Activated CD4-positive, alpha-beta T cell treated with anti-CD3 and anti-CD28 coated beads, Interleukin-2, amount 50 U/mL, for 24 hours (primary cell): ENCODE measurements at regions not wholly inside any gene's neighbourhood (a gene's known extent, or its start where the extent isn't known, plus 50 kb on each side); places are given as distances from the start of the nearest gene placed in this dataset.

Experiments
- DNase-seq, 2 donors: peaks; one replicate each; pipeline ENCODE4 v3.0.0-alpha.2; 2020; ENCODE audit warnings: low read depth in 1 of 2, low spot score in 1 of 2

DNA sequence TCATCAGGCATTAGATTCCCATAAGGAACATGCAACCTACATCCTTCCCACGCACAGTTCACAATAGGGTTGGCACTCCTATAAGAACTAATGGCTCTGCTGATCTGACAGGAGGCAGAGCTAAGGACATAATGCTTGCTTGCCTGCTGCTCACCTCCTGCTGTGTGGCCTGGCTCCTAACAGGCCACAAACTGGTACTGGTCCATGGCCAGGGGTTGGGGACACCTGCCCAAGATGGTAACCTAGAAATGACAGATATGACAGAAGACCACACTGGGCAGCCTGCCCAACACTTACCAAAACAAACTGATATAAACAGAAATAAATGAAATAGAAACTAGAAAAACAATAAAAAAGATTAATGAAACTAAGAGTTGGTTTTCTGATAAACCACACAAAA is 325.6 kb downstream of the SEC23A start:
- no peak for DNase-seq

DNA sequence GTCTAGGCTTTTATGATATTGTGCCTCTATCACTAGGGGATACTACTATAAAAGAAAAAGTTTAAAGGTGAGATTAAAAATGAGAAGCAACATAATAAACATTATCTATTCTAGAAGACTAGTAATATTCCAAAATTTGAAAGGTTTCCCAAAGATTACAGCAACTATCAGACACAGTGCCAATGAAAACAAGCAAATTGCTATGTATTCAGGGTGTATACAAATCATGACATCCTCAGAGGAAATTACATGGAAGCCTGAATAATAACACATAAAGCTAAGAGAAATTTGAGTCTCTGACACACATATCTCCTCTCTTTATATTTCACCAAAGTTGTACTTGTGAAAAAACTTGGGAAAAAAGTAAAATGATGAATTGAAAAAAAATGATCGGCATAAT is 327.0 kb downstream of the SEC23A start:
- DNase-seq: no peak

DNA sequence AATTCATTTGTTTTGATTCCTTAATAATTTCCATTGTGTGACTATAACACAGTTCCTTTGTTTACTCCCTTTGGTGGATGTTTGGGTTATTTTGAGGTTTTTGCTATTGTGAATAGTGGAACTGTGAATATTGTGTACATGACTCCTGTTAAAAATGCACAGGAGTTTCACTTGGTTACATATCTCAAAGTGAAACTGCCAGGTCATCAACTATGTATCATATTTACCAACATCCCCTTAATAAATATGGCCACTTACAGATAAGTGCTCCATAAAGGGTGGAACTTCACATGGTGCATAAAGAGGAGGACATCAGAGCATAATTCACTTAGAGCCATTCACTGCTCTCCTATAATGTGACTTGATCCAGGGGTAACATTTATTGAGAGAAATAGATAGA is 328.9 kb downstream of the SEC23A start:
- no peak for DNase-seq

DNA sequence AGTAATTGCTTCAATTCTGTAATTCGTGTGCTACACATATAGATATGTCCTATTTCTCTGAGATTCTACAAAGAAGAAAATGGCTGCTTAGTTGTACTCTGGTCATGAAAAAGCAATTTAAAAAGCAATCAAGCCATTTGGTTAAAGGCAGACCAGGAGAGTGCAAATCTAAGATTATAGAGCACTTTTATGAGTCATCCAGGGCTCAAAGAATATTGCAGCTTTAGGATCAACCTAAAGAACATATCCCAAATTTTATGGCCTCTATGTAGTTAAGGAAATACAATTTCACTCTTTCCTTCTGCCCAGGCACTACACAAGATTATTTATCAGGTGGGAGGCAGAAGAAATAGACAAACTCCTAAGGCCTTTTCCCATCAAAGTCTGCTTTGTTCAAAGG is 332.8 kb downstream of the SEC23A start:
- DNase-seq: no peak

DNA sequence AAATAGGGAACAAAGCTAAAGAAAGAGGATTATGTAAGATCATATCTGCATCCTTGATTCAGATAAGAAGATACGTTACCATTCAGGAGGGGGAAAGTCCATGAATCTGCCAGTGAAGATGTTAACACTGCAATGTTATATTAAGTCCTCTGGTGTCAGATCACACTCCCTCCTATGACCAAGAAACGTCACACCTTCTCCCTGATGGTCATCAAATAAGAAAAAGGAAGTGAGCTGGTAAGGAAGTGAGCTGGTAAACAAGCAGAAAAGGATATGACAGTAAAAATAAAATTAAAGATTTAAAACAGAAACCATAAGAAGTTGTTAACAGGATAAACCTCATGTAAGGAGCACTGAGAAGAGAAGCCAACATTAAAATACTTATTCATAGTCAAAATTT is 340.2 kb downstream of the SEC23A start:
- DNase-seq: no peak

DNA sequence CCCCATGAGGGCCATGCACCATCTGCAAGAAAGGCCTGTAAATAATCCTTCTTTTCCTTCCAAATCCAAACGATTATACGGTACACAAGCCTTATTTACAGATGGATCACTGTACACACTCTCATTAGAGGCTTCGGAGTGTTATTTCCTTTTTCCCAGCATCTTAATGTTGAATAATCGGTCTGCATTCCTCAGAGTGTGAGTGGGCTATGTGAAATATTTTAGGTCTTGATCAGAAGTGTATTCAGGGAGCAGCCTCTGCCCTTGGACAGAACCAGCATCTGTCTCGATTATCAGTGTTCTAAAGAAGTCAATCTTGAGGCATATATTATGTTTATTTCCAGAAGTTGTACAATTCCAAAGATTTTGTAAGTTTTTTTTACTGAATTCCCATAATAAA is 340.6 kb downstream of the SEC23A start:
- DNase-seq: no peak

DNA sequence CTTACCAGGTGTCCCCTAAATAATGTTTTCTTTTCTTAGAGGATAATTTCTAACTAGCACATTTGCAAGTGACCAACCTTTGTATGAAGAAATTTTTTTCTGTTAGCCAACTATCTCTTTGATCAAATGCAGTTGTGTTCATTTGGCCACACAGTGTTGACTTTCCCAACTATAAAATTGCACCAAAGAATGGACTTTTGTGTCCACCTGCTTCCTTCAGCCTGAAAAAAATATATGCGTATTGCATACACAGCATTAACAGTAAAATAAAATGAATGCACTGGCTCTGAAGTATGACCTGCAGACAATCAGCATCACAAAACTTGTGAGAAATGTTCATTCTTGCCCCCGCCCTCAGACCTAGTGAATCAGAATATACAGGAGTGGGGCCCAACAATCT is 342.0 kb downstream of the SEC23A start:
- DNase-seq: no peak

DNA sequence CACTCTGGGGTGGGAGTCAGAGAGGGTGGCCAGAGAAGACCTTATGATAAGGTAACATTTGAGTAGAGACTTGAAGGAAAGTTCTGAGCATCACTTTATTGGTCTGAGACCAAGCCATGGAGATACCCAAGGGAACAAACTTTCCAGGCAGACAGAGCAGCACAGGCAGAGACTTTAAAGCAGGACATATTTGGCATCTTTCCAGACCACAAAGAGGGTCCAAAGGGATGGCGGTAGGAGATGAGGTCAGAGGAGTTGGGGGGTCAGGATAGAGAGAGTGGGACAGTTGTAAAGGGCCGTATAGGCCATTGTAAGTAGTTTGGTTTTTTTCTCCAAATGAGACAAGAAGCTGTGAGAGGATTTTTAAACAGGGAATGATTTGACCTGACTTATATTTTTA is 344.4 kb downstream of the SEC23A start:
- no peak for DNase-seq

DNA sequence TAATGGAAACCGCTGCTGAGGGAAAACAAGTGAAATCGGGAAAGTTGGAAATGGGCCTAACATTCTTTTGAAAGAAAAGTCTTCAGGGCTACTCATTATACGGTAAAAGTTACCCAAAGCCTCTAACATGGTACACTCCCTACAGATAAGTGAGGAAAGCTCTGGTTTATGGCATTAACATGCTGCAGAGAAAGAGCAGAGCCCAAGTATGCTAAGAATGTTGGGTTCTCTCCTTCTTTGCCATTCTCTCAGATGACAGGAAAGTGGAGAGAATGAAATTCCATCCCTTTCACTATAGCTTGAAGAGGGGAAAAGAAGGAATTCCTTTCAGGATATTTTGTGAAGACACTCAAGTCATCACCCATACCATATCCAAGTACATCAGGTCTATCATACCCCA is 348.0 kb downstream of the SEC23A start:
- no peak for DNase-seq

DNA sequence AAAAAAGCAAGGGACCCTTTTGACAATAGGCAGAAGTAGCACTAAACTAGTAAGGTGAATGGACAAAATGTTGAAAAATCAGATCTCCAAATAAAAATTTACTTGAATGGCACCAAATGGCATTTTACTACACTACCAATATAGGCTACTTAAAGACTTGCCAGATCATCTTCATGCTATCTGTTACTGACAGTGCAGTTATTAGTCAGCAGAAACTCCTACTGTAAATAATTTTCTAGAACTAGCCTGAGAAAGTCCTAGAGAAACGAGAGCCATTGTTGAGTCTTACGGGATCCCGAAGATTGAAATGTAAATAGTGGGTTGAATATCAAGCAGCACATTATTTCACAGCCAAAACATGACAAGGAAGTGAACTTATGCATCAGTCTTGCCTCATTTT is 350.3 kb downstream of the SEC23A start:
- DNase-seq: no peak

DNA sequence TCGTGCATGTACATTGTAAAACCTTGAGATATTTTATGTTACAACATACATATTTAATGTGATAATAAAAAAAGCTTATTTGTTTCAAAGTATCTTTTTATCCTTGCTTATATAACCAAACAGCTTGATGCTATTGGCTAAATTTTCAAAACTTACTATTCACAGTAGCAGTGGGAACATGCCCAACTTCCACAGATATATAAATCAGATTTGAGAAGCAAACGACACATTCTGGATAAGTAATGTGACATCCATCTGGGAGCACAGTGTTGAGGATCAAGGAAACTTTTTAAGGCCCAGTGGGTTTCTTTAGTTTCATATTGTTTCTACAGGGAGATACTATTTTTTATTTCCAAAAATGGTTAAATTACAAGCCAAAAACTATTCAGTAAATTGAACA is 350.7 kb downstream of the SEC23A start:
- DNase-seq: no peak

DNA sequence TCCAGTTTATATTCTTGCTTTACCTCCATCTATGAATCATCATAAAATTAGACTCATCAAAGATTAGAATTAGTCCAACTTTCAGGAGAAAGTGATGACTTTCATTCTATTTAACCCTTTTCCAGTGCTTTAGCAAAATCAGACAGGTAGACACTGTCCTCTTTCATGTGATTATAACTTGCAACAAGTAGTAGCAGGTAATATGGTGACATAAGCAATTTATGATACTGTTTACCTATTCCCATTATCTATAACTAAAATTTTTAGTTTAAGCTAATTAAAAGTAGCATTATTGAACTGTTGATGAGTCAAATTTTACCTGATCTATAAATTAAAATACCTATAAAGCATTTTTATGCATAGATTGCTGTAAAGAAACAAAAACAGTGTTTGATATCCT is 351.6 kb downstream of the SEC23A start:
- DNase-seq: no peak

DNA sequence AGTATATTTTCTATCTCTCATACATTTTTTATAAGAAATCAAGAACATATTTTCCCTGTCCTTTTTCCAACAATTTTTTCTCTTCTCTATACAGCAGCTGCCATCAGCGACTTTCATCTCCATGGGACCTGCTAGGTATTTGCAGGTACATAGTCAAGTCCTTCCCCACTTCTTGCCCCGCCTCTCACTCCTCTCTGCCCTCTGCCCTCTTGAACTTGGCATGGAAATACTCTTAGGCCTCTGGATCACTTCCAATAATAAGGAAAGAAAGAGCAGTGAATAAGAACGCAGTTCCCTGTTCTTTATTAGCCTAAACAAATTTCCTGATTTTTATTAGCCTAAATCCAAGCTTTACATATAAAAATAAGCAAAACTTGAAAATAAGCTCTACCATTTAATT is 353.1 kb downstream of the SEC23A start:
- DNase-seq: no peak

DNA sequence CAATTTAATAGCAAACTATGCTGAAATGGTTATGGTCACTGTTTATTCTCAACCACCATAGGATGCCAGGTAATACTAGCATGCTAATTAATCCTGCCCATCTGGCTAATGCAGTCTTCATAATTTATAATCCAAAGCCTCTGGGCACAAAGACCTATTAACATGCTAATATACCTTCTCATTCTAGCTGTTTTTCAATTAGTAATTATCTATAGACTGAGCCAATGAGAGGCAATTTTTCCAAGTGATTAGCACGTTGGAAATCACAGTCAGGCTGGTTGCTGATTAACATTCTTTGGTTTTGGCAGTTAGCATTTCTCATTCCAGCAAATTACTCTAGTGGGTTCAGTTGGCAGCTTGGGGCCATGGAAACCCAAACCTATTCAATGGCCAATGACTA is 357.2 kb downstream of the SEC23A start:
- DNase-seq: no peak

DNA sequence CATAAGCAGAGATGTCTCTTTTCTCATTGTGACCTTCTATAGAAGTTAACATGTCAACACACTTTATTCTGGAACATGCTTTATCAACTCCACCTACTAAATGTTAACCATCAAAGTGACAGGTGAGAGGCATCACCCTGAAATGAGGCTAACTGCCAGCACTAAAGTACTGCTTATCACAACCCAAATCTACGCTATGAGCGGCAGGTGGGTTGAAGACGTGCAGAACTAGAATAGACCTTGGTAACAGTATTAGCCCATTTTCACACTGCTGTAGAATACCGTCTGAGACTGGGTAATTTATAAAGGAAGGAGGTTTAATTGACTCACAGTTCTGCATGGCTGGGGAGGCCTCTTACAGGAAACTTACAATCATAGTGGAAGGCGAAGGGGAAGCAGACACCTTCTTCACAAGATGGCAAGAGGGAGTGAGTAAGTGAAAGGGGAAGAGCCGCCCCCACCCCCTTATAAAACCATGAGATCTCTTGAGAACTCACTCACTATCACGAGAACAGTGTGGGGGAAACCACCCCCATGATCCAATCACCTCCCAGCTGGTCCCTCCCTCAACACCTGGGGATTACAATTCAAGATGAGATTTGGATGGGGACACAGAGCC is 359.0 kb downstream of the SEC23A start:
- DNase-seq: no peak

DNA sequence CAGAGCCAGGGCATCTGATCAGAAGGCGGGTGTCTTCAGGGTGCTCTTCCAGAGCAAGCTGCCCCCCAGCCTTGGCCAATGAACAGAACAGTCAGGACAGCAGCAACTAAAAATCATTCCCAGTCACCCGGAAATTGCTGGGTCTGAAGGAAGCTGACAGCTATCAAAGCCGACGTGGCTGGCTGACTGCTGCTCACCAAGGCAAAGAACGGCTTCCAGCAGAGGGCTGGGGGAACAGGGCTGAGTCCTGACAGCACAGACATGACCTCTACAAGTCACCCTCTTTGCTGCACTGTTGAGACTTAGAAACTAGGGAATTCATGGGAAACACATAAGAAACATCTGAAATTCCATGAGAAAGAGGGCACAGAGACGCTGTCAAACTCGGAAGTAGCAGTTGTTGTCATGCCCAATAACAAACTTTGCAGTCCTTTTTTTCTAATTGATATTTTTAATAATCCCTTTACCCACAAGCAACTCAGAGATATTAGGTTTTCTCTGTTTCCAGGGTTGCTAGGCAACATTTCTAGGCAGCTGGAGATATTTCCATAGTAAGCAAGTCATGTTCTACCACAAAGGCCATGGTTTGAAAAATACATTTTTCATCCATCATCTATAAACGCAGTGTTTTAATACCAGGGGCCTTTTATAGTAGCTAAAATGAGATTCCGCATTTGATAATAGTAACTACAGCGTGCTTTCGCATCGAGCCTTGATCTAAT is 365.2 kb downstream of the SEC23A start:
- no peak for DNase-seq

DNA sequence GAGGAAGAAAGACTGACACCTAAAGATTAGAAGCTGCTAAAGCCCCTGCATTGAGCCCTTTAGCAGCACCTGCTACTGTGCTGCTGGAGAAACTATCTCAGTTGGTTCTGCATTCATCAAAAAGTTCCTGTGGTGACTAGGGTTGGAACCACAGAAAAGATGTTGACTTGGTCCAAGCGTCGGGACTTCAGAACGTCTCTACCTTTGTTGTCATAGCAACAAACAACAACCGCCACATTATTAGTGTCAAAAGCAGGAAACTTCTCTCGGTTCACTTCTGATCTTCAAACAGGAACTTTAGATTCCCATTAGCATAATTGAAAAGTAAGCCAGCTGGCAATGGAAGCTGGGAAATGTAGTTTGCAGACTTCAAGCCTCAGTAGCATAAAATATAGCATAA is 368.0 kb downstream of the SEC23A start:
- DNase-seq: no peak

DNA sequence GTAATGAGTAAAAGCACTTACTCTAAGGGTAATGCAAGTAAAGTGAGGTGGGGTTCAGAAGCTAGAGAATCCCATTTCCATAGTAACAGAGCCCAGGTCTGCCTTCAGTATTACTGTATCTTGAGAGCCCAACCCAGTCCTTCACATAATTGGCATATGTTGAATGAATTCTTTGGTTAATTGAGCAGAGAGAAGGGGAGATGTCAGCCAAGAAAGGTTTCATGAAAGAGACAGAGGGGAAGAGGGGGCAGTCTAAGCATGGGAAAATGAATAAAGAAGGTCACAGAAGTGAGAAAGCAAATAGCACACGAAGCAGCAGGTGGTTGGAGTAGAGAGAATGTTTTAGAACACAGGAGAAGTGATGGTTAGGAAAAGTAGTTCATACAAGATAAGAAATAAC is 371.1 kb downstream of the SEC23A start:
- no peak for DNase-seq

DNA sequence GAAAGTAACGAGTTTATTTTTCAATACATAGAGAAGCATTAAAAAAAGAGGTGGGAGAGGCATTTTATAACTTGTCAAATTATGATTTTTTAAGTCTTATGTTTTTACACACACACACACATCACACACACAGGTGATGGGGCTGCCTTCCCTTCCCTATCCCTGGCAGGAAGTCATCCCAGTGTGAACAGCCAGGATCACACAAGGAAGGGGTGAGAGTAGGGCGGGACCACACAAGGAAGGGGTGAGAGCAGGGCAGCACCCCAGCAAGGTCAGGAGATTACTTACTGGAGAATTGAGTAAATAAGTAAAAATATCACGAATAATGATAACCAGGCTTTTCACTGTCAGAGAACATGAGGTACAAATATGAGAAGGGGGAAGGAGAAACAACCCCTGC is 372.6 kb downstream of the SEC23A start:
- no peak for DNase-seq

DNA sequence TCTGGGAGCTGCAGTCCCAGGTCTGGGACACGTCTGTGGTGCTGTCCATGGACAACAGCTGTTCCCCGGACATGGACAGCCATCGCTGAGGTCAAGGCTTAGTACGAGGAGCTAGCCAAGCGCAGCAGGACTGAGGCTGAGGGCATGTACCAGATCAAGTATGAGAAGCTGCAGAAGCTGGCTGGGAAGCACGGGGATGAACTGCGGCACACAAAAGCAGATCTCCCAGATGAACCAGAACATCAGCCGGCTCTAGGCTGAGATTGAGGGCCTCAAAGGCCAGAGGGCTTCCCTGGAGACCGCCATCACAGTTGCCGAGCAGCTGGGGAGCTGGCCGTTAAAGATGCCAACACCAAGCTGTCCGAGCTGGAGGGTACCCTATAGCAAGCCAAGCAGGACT is 375.3 kb downstream of the SEC23A start:
- no peak for DNase-seq

DNA sequence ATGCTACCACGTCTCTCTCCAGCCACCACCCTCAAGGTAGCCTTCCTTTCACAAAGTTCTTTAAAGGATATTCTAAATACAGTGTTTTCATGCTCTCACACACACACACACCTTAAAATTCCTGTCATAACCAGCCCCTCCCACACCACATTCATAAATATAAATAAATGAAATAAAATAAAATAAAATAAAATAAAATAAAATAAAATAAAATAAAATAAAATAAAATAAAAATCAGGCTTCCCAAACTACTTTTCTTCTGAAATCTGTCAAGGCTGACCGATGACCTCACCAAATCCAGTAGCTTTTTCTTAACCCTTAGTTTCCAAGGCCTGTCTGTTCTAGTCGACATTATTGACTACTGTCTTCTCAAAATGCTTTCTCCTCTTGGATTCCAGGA is 378.4 kb downstream of the SEC23A start:
- no peak for DNase-seq

DNA sequence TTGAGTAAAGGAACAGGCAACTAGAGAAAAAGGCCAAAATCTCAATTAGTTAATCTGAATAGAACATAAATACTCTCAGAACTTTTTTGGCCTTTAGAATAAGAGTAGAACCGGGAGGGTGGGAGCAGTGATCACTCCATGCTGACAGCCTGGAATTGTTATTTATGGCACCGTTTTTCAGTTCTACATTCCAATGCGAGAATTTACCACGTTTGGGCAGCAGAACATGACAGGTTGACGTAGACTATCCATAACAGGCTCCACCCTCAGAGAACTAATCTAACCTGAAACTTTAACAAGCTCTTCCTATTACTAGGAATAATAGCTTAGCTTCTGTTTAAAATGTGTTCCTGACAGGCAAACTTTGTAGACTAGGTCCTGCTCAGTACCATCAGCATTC is 379.1 kb downstream of the SEC23A start:
- no peak for DNase-seq

DNA sequence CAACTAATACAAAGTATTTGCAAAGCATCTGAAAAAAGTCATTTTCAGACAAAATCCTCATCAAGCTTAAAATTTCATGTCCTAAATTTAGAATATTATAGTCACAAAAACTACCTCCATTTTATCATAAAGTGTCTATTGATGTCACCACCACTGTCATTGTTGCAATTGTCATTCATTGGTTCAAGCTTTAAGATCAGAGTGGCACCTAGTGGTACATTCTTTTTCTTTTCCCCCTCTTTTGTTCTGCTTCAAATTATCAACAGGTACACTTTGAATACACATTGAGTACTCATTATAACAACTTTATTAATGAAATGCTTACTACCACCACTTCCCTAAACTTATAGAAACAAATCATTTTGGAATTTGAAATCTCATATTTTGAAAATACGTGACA is 379.8 kb downstream of the SEC23A start:
- DNase-seq: no peak
